GM11168 (cell line): ENCODE measurements at regions not wholly inside any gene's neighbourhood (a gene's known extent, or its start where the extent isn't known, plus 50 kb on each side); places are given as distances from the start of the nearest gene placed in this dataset.
"Not testable (repeated sequence)": the region's sequence is repeated elsewhere in the genome, so short reads cannot be mapped to it uniquely, and the experiment has no call there.

Experiments
- in situ Hi-C: fragments of 300-500 bp; cut with MboI; formaldehyde crosslinking; loops from one replicate; pipeline ENCODE4 v1.12.0; 2022; ENCODE audit warnings: low sequenced_read_pairs; ENCODE audit not compliant: unreplicated experiment

DNA sequence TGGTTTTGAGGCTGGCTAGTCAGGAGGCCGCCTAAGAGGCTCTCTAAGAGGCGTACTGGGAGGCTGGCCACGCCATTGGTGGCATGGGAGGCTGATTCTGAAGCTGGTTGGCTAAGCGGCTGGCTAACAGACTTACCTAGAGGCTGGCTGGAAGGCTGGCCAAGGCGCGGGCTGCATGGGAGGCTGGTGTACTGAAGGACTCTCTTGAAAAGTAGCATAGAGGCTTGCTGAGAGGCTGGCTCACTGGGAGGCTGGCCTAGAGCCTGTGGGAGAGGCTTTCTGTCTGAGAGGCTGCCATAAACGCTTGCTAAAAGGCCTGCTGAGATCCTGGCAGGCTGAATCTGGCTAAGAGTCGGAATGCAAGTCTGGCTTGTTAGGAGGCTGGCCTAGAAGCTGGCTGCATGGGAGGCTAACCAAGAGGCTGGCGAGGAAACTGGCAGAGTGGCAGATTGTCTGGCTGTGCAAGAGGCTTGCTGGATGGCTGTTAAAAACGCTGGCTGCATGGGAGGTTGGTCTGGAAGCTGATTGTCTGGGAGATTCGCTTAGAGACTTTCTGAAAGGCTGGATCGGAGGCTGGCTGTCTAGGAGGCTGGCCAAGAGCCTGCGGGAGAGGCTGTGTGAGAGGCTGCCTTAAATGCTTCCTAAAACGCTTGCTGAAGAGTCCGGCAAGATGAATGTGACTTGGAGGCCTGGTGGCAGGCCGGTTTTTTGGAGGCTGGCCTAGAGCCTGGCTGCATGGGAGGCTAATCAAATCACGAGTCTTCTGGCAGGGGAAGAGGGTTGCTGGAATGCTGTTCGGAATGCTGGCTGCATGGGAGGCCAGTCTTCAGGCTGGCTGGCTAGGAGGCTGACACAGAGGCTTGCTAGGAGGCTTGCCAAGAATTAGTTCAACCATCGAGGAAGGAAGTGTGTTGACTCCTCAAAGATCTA, 134.2 kb downstream of the OR13A1 start:
- in situ Hi-C loops, result no loop called here

DNA sequence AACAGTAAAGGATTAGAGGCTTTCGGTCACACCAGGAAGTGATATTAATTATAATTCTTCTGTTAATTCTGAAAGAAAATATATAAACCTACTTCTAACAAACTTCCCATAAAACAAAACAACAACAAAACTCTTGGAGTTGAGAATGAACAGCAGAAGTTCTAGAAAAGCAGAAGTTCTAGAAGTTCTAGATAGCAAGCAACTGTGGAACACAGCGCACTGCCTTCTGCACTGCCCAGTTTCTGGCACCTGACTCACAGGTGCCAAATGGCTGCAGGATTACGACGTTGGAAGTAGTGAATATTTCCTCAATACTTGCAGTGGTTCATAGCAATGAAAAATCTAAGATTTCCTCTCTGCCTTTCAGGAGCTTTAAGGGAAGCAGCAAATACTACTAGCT, 132.2 kb downstream of the OR13A1 start:
- in situ Hi-C loops, result no loop called here

- in situ Hi-C loops, result no loop called here
These were observed 117.5 kb downstream of the OR13A1 start for GRCh38 chr10:45197816-45198485.

- in situ Hi-C loops, result no loop called here
These were observed 116.8 kb downstream of the OR13A1 start for GRCh38 chr10:45198486-45199204.

- in situ Hi-C loops, result no loop called here
These were observed 116.1 kb downstream of the OR13A1 start for GRCh38 chr10:45199205-45199740.

GRCh38 chr10:45201271-45201670, 114.1 kb downstream of the OR13A1 start:
- in situ Hi-C loops, result no loop called here

GRCh38 chr10:45202242-45202641, 113.2 kb downstream of the OR13A1 start:
- in situ Hi-C loops, result no loop called here

GRCh38 chr10:45204954-45205775, 110.2 kb downstream of the OR13A1 start:
- in situ Hi-C loops, result no loop called here

GRCh38 chr10:45209888-45210287, 105.5 kb downstream of the OR13A1 start:
- in situ Hi-C loops, result no loop called here

DNA sequence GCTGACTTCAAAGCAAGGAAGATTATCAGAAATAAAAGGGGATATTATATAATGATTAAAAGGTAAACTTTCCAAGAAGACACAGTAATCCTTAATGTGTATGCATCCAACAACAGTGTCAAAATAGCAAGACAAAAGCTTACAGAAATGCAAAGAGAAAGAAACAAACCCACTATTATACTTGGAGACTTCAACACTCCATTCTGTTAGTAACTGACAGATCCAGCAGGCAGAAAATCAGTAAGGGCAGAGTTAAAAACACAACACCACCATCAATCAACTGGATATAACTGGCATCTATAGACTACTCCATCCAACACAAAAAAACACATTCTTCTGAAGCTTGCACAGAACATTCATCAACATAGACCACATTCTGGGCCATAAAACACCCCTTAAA, 103.8 kb downstream of the OR13A1 start:
- in situ Hi-C loops, result no loop called here

DNA sequence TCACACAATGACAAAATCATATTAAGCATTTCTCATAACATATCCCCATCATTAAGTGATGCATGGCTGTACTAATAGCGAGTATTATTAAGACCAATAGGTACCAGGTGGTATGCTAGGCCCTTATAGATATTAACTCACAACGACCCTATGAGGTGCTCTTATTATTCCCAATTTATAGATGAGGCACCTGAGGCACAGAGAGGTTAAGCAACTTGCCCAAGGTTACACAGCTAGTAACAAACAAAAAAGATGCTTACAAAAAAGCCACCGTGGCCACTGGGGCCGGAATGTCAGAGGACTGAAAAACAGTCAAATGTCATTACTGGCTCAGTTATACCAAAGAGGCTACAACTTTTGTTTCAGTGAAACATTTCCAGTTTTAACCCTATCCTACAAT, 96.0 kb downstream of the OR13A1 start:
- in situ Hi-C loops, result no loop called here

GRCh38 chr10:45220931-45221330, 94.5 kb downstream of the OR13A1 start:
- in situ Hi-C loops, result no loop called here

DNA sequence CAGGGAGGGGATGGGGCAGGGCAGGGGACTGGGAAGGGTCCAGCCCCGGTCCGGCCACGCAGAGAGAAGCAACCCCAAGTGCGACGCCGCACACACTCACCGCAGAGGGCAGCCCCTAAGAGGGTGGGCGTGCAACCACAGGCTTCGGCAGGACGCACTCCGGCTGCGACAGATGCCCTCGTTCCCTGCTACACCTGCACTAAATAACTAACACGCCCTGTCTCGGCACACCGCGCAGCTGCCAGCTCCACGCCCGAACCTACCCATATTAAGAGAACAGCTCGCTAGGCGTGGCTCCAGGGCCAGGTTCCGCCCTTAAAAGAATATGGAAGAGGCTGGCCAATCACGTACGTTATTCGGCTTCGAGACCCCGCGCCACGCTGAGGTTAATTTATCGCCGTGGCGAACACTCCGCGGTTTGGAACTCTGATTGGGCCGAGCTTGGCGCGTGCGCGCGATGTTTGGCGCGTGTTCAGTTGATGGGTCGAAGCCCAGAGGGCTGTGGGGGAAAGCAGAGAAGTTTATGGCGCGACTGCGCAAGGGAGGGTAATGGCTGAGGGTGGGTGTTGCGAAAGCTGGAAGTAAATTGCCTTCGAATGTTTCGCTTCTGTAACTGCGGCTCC, 91.1 kb downstream of the OR13A1 start:
- in situ Hi-C loops, result no loop called here

- in situ Hi-C loops, result no loop called here
These were observed 88.4 kb downstream of the OR13A1 start for GRCh38 chr10:45227042-45227441.

DNA sequence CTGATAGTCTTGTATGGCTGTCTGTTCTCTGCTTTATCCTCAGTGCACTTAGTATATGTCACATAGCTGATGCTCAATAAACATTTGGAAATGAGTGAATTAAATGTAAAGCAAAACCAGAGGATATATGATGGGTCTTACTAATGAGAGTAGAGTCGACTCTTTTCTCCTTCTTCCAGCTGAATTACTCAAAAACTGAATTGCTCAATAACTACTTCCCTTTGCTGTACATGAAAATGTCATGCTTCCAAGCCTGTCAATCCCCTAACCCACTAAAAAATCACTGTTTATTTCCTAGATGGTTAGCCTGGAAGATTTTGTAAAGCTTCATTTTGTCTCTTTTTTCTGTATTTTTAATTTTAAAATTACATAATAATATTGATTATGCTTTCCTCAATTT, 88.0 kb downstream of the OR13A1 start:
- in situ Hi-C loops, result no loop called here

GRCh38 chr10:45229823-45230222, 85.6 kb downstream of the OR13A1 start:
- in situ Hi-C loops, result no loop called here

- in situ Hi-C loops, result not testable (repeated sequence)
These were observed 80.1 kb downstream of the OR13A1 start for GRCh38 chr10:45235260-45235769.

DNA sequence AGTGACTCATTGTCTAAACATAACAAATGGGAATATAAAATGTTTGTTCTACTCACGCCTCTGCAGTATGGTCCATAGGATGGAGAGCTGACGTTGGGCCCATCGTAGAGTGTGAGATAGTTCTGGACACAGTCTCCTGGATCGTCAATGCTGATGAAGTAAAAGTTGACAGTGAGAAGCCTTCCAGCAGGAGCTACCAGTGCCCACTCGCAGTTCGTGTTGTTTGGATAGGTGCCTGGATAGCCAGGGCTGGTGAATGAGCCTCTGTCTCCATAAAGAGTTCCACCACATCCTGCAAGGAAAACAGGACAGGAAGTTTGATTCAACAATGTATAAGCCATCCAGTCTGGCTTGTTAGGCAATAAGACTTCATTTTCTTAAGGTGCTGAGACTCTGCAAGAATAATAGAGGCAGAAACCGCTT, 79.6 kb downstream of the OR13A1 start:
- in situ Hi-C loops, result no loop called here

DNA sequence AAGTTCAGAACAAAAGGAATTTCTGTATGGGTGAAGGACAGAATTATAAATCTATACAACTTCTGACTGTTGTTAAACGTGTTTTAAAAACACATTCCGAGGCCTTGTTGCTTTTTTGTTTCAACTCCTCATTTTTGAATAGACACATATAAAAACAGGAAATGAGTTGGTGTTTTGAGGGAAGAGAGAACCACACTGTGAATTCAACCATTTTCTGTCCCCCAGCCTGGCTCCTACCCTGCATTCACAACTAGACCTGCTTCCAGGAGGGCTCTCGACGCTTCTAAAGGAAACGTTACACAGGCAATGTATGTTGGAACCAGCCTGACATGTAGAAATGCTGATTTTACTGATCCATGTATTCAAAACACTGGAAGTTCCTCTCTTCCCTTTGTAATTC, 76.5 kb downstream of the OR13A1 start:
- in situ Hi-C loops, result no loop called here
